ENCODE measurements at regions not wholly inside any gene's neighbourhood (a gene's known extent, or its start where the extent isn't known, plus 50 kb on each side); places are given as distances from the start of the nearest gene placed in this dataset.

- no peak for DNase-seq
These were observed 52.6 kb upstream of the ASB17 start for GRCh38 chr1:75984781-75985180.

- DNase-seq = no peak
These were observed 53.6 kb upstream of the ASB17 start for GRCh38 chr1:75985827-75986226.

- no peak for DNase-seq
These were observed 54.3 kb upstream of the ASB17 start for GRCh38 chr1:75986478-75986877.

DNA sequence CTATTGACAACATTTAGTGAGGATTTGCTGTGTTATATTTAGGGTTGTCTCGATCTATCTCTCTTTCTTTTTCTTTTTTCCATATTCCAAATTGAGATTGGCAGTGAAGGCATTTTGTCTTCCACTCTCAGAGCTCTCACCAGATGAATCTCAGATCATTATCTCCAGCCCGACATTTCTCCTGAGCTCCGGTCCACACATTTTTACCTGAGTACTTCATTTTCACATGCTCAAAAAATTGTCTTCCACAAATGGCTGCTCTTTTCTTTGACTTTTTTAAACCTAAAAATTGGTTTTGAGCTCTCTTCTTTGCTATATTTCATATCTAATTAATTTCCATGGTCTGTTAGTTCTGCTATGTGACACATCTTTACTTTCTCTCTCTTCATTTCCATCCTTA is 56.9 kb upstream of the ASB17 start:
- DNase-seq = no peak

GRCh38 chr1:75990686-75991085 is 58.5 kb upstream of the ASB17 start:
- DNase-seq = no peak

- DNase-seq = peak; percentile 63 to 68
These were observed 59.4 kb upstream of the ASB17 start for GRCh38 chr1:75991497-75992114.

GRCh38 chr1:75992312-75992711 is 60.1 kb upstream of the ASB17 start:
- no peak for DNase-seq

DNA sequence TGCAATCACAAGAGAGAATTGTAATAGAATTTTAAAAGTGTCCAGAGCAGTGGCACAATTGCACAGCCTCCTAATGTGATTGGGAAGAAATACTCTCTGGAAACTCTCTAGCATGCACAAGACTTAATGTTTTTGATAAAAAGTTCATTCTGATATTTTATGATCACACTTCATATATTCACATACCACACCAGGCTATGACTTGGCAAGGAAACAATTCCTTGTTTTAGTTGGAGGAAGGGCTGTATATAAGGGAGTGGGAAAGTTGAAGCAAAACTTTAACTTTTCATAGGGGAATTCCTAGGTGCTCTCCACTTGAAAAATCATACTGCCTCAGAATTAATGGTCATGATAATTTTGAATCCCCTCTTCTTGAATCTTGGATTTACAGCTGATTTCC is 61.5 kb upstream of the ASB17 start:
- no peak for DNase-seq

- no peak for DNase-seq
These were observed 64.0 kb upstream of the ASB17 start for GRCh38 chr1:75996196-75996595.

GRCh38 chr1:75999034-75999433 is 66.8 kb upstream of the ASB17 start:
- DNase-seq = no peak

DNA sequence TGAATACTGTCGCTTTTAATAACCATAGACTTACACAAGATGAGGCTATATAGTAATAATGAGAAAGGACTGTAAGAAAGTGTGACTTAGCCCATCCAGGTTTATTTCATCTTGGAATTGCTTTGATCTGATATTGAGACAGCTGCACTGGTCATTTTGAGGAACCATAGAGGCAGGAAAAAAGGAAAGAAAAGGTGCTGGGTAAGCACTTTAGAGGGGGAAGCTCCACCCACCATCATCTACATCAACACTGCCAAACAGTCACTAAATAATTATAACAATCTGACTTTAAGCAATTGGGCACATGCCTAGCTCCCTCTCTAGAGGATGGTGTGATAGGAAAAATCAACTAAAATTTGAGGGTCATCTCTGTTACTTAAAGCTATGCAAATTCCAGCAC is 70.6 kb upstream of the ST6GALNAC3 start:
- DNase-seq = no peak

- DNase-seq = no peak
These were observed 68.8 kb upstream of the ST6GALNAC3 start for GRCh38 chr1:76005765-76006164.

GRCh38 chr1:76006234-76006633 is 68.3 kb upstream of the ST6GALNAC3 start:
- DNase-seq = no peak

- no peak for DNase-seq
These were observed 63.7 kb upstream of the ST6GALNAC3 start for GRCh38 chr1:76010802-76011201.

GRCh38 chr1:76012341-76013205 is 62.0 kb upstream of the ST6GALNAC3 start:
- no peak for DNase-seq

GRCh38 chr1:76013206-76013581 is 61.4 kb upstream of the ST6GALNAC3 start:
- DNase-seq = no peak

- DNase-seq = no peak
These were observed 59.0 kb upstream of the ST6GALNAC3 start for GRCh38 chr1:76015478-76016103.

DNA sequence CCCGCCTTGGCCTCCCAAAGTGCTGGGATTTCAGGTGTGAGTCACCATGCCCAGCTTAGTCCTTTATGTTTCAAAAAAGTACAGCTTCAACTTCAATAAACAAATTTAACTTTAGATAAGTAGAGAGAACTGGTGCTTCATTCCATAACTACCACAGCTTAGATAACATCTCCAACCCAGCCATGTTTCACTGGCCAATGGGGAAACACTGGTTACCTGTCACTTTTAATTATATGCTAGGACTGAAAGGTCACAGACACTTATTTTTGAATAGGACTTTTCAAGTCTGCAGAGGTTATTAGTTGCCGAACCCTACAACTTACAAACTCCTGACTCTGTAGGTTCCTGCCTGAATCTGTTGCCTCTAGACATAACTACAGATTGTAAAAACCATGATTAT is 56.5 kb upstream of the ST6GALNAC3 start:
- no peak for DNase-seq

DNA sequence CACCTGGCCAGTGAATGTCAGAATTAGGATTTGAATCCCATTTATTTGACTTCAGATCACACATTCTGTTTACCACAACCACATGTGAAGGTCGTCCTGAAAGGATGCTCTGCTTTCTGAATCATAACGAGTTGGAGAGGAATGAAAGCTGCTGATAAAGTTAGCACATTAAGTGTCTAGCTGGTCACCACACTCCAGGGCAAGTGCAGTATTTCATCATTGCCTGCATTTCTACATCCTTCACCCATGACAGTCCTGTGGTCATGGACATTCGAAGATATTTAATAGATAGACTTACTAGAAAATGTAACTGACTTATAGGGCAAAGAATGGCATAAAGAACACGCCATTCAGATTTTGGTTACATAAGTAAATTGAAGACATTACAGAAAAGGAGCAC is 52.7 kb upstream of the ST6GALNAC3 start:
- no peak for DNase-seq

DNA sequence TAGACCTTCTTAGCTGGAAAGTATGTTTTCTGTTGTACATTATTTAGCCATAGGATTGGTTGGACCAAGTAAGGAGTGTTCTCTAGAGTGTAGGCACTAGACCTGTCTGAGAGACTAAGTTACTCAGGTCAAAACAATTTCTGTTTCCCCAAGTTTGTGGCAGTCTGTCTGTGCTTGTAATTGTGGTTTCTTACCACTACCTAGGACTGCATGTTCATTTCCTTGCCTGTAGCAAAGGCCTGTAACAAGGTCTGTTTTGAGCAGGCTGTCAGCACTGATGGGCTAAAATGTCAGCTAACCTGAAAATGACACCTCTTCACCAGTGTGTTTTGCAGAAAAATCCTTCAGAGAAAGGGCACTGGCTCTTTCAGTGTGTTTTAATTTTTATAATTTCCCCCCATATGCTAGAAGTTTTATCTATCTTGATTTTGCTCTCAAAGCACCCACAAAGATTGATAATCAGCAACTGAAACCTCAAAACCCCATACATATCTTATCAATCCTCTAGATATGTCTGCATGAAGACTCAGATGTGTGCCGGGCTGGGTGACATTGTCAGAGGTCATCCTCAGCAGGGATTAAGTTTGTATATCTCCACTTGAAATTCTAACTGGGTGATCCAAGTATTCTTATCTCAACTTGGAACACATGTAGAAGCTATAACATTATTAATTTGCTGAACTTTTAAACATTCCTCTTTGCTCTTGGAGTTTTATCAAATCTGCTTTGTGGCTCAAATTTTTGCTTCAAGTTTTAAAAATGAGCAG is 50.7 kb upstream of the ST6GALNAC3 start:
- peak in 1 of 2 experiments; percentile 15 for DNase-seq
